ENCODE measurements at regions not wholly inside any gene's neighbourhood (a gene's known extent, or its start where the extent isn't known, plus 50 kb on each side); places are given as distances from the start of the nearest gene placed in this dataset.

GRCh38 chr2:21774691-21775368 lies 651.1 kb downstream of the TDRD15 start:
- DNase-seq (ENCODE audit: low read depth, low spot score): no peak
- POLR2A ChIA-PET: no interaction called here
- no peaks in the 10 kb centered on the region for H3K36me3 ChIP-seq (ENCODE audit: control insufficient read depth, insufficient read depth, low read length)
- ATAC-seq: no peak
- H3K4me3 ChIP-seq (ENCODE audit: low read depth in 2 of 2, low read length in 2 of 2): no peak overlapping the region
- no peak overlapping the region for H3K27ac ChIP-seq (ENCODE audit: low read length)
- intact Hi-C loops (cut with micrococcal nuclease; ENCODE audit: unreplicated experiment) (no loop called here), in situ Hi-C loops (cut with HindIII; ENCODE audit: low pct_unique_long_range_greater_than_20kb, low sequenced_read_pairs) (no loop called here)
- no peaks in the 10 kb centered on the region for H3K27me3 ChIP-seq (ENCODE audit: control insufficient read depth, insufficient read depth, low read length)
- CTCF ChIA-PET: no interaction called here
- TF ChIP-seq, protein P1, sequence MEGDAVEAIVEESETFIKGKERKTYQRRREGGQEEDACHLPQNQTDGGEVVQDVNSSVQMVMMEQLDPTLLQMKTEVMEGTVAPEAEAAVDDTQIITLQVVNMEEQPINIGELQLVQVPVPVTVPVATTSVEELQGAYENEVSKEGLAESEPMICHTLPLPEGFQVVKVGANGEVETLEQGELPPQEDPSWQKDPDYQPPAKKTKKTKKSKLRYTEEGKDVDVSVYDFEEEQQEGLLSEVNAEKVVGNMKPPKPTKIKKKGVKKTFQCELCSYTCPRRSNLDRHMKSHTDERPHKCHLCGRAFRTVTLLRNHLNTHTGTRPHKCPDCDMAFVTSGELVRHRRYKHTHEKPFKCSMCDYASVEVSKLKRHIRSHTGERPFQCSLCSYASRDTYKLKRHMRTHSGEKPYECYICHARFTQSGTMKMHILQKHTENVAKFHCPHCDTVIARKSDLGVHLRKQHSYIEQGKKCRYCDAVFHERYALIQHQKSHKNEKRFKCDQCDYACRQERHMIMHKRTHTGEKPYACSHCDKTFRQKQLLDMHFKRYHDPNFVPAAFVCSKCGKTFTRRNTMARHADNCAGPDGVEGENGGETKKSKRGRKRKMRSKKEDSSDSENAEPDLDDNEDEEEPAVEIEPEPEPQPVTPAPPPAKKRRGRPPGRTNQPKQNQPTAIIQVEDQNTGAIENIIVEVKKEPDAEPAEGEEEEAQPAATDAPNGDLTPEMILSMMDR (IDR thresholded peaks at IDR 0.05): no peak
- TF ChIP-seq, protein P2, sequence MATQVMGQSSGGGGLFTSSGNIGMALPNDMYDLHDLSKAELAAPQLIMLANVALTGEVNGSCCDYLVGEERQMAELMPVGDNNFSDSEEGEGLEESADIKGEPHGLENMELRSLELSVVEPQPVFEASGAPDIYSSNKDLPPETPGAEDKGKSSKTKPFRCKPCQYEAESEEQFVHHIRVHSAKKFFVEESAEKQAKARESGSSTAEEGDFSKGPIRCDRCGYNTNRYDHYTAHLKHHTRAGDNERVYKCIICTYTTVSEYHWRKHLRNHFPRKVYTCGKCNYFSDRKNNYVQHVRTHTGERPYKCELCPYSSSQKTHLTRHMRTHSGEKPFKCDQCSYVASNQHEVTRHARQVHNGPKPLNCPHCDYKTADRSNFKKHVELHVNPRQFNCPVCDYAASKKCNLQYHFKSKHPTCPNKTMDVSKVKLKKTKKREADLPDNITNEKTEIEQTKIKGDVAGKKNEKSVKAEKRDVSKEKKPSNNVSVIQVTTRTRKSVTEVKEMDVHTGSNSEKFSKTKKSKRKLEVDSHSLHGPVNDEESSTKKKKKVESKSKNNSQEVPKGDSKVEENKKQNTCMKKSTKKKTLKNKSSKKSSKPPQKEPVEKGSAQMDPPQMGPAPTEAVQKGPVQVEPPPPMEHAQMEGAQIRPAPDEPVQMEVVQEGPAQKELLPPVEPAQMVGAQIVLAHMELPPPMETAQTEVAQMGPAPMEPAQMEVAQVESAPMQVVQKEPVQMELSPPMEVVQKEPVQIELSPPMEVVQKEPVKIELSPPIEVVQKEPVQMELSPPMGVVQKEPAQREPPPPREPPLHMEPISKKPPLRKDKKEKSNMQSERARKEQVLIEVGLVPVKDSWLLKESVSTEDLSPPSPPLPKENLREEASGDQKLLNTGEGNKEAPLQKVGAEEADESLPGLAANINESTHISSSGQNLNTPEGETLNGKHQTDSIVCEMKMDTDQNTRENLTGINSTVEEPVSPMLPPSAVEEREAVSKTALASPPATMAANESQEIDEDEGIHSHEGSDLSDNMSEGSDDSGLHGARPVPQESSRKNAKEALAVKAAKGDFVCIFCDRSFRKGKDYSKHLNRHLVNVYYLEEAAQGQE (IDR thresholded peaks at IDR 0.05; ENCODE audit: insufficient read depth in 1 of 2, low read depth in 2 of 2, low read length in 1 of 2): no peak
- TF ChIP-seq TCF7L2 (IDR thresholded peaks at IDR 0.05; ENCODE audit: low read depth, low read length): no peak
- no peak for TF ChIP-seq SIN3A (IDR thresholded peaks at IDR 0.05; ENCODE audit: borderline replicate concordance, insufficient read depth, low read depth, low read length)
- TF ChIP-seq POLR2AphosphoS5 (IDR thresholded peaks at IDR 0.05; ENCODE audit: low read depth, low read length): no peak
- no peaks in the 10 kb centered on the region for H3K4me1 ChIP-seq (ENCODE audit: control insufficient read depth, insufficient read depth, low read length)
- H3K9me3 ChIP-seq (ENCODE audit: control insufficient read depth, insufficient read depth, low read depth, low read length): no peaks in the 10 kb centered on the region
- BruUV-seq (replicated peaks): no TSS peak

DNA sequence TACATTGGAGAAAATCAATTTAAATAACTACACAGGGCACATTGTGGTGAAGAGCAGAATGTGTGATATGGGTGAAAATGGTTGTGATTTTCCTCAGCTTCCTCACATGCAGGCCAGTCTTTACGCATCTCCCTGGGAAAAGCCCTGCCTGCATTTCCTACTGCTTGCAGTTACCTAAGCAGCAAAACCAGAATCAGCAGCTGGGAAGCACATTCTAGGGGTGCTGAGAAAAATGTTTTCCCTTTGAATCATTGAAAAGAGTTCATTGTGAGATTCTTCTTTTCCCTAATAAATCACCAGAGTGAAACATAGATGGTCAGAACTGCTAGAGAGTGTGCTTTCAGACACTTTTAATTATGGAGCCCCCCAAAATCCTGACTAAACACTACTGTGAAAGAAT lies 656.0 kb downstream of the TDRD15 start:
- DNase-seq (ENCODE audit: low read depth, low spot score): no peak
- intact Hi-C loops (cut with micrococcal nuclease; ENCODE audit: unreplicated experiment) (no loop called here), in situ Hi-C loops (cut with HindIII; ENCODE audit: low pct_unique_long_range_greater_than_20kb, low sequenced_read_pairs) (no loop called here)
- ChIA-PET CTCF (no interaction called here), POLR2A (no interaction called here)
- BruUV-seq (replicated peaks): no TSS peak
- no peaks in the 10 kb centered on the region for H3K4me1 ChIP-seq (ENCODE audit: control insufficient read depth, insufficient read depth, low read length)
- H3K27ac ChIP-seq (ENCODE audit: low read length): no peak overlapping the region
- TF ChIP-seq SIN3A (IDR thresholded peaks at IDR 0.05; ENCODE audit: borderline replicate concordance, insufficient read depth, low read depth, low read length): no peak
- TF ChIP-seq TCF7L2 (IDR thresholded peaks at IDR 0.05; ENCODE audit: low read depth, low read length): no peak
- TF ChIP-seq, protein P2 (IDR thresholded peaks at IDR 0.05; ENCODE audit: insufficient read depth in 1 of 2, low read depth in 2 of 2, low read length in 1 of 2): no peak
- TF ChIP-seq POLR2AphosphoS5 (IDR thresholded peaks at IDR 0.05; ENCODE audit: low read depth, low read length): no peak
- TF ChIP-seq, protein P1 (IDR thresholded peaks at IDR 0.05): no peak
- no peak for ATAC-seq
- no peaks in the 10 kb centered on the region for H3K36me3 ChIP-seq (ENCODE audit: control insufficient read depth, insufficient read depth, low read length)
- no peaks in the 10 kb centered on the region for H3K27me3 ChIP-seq (ENCODE audit: control insufficient read depth, insufficient read depth, low read length)
- no peak overlapping the region for H3K4me3 ChIP-seq (ENCODE audit: low read depth in 2 of 2, low read length in 2 of 2)
- H3K9me3 ChIP-seq (ENCODE audit: control insufficient read depth, insufficient read depth, low read depth, low read length): no peaks in the 10 kb centered on the region

Measured in Panc1 (cell line).